Stimulated activated CD8-positive, alpha-beta memory T cell treated with anti-CD3 and anti-CD28 coated beads, Interleukin-7, amount 100 ng/mL, for 4 hours (primary cell): ENCODE measurements at regions not wholly inside any gene's neighbourhood (a gene's known extent, or its start where the extent isn't known, plus 50 kb on each side); places are given as distances from the start of the nearest gene placed in this dataset.

Source experiments
- DNase-seq, 2 donors: peaks; one replicate each; pipeline ENCODE4 v3.0.0-alpha.2; 2020; ENCODE audit warnings: low read depth in 2 of 2

- DNase-seq: no peak
These were observed 177.3 kb downstream of the FGF1 start for GRCh38 chr5:142508591-142508990.

- DNase-seq: no peak
These were observed 178.1 kb downstream of the FGF1 start for GRCh38 chr5:142507531-142508372.

GRCh38 chr5:142506756-142507155 lies 179.1 kb downstream of the FGF1 start:
- DNase-seq: no peak

- no peak for DNase-seq
These were observed 179.8 kb downstream of the FGF1 start for GRCh38 chr5:142506046-142506445.

GRCh38 chr5:142501890-142502289 lies 177.1 kb upstream of the SPRY4 start:
- DNase-seq: no peak

GRCh38 chr5:142500227-142500905 lies 175.5 kb upstream of the SPRY4 start:
- no peak for DNase-seq

GRCh38 chr5:142499591-142500226 lies 174.9 kb upstream of the SPRY4 start:
- DNase-seq: no peak

GRCh38 chr5:142498298-142498697 lies 173.5 kb upstream of the SPRY4 start:
- no peak for DNase-seq

GRCh38 chr5:142495531-142495930 lies 170.7 kb upstream of the SPRY4 start:
- DNase-seq: no peak

- DNase-seq: no peak
These were observed 169.2 kb upstream of the SPRY4 start for GRCh38 chr5:142493875-142494518.

- no peak for DNase-seq
These were observed 168.0 kb upstream of the SPRY4 start for GRCh38 chr5:142492781-142493281.

GRCh38 chr5:142491679-142492078 lies 166.9 kb upstream of the SPRY4 start:
- no peak for DNase-seq

- no peak for DNase-seq
These were observed 166.4 kb upstream of the SPRY4 start for GRCh38 chr5:142491270-142491669.

GRCh38 chr5:142486581-142486980 lies 161.8 kb upstream of the SPRY4 start:
- no peak for DNase-seq

GRCh38 chr5:142486020-142486419 lies 161.2 kb upstream of the SPRY4 start:
- no peak for DNase-seq

GRCh38 chr5:142484821-142485387 lies 160.1 kb upstream of the SPRY4 start:
- no peak for DNase-seq

- DNase-seq: no peak
These were observed 157.4 kb upstream of the SPRY4 start for GRCh38 chr5:142482207-142482606.

GRCh38 chr5:142481410-142481809 lies 156.6 kb upstream of the SPRY4 start:
- DNase-seq: no peak

GRCh38 chr5:142479854-142480519 lies 155.2 kb upstream of the SPRY4 start:
- no peak for DNase-seq

- no peak for DNase-seq
These were observed 154.3 kb upstream of the SPRY4 start for GRCh38 chr5:142479150-142479549.

GRCh38 chr5:142478113-142478512 lies 153.3 kb upstream of the SPRY4 start:
- no peak for DNase-seq
